H1 (cell line): ENCODE measurements at regions not wholly inside any gene's neighbourhood (a gene's known extent, or its start where the extent isn't known, plus 50 kb on each side); places are given as distances from the start of the nearest gene placed in this dataset.

Experiments used
- ASH2L ChIP-seq: fragments of 200-600, 300-600 bp; sonication (generic); IDR thresholded peaks from one replicate; pipeline ENCODE4 v1.7.1; 2017; ENCODE audit warnings: low read length
- BACH1 ChIP-seq: IDR thresholded peaks from 2 replicates; pipeline ENCODE4 v1.6.1; 2012; ENCODE audit warnings: low read length, improper control_type of control experiment
- JUN ChIP-seq: IDR thresholded peaks from 2 replicates; pipeline ENCODE4 v1.6.1; 2011; ENCODE audit warnings: low read depth, mild to moderate bottlenecking, improper control_type of control experiment, low read length
- RAD21 ChIP-seq, 2 experiments: IDR thresholded peaks in 1 of 2; conservative IDR thresholded peaks in 1 of 2; 2 replicates each; pipeline ENCODE4 v1.6.1; 2011; ENCODE audit warnings: low read depth in 2 of 2, low read length in 2 of 2, improper control_type of control experiment in 1 of 2, inconsistent platforms in 1 of 2, mild to moderate bottlenecking in 1 of 2, moderate library complexity in 1 of 2

GRCh38 chr2:126370201-126370600 lies 285.8 kb upstream of the GYPC start (continued):
- TF ChIP-seq JUN (no peak), RAD21 (IDR thresholded peaks at IDR 0.05 in 1 of 2, conservative IDR thresholded peaks at IDR 0.05 in 1 of 2; ENCODE audit: low read depth in 2 of 2, low read length in 2 of 2) (no peak), ASH2L (no peak), BACH1 (no peak)
